ENCODE measurements at regions not wholly inside any gene's neighbourhood (a gene's known extent, or its start where the extent isn't known, plus 50 kb on each side); places are given as distances from the start of the nearest gene placed in this dataset.

DNA sequence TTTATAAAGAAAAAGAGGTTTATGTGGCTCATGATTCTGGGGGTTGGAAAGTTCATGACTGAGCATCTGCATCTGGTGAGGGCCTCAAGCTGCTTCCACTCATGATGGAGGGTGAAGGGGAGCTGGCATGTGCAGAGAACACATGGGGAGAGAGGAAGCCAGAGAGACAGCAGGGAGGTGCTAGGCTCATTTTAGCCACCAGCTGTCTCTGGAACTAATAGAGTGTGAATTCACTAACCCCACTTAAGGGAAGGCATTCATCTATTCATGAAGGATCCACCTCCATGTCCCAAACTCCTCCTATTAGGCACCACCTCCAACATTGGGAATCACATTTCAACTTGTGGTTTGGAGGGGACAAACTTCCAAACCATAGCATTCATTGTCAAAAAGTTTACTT is 137.3 kb upstream of the PMEPA1 start (continued):
- TF ChIP-seq CREB1 (CRISPR knock-in tag; IDR thresholded peaks at IDR 0.05; ENCODE audit: low read depth), result no peak

DNA sequence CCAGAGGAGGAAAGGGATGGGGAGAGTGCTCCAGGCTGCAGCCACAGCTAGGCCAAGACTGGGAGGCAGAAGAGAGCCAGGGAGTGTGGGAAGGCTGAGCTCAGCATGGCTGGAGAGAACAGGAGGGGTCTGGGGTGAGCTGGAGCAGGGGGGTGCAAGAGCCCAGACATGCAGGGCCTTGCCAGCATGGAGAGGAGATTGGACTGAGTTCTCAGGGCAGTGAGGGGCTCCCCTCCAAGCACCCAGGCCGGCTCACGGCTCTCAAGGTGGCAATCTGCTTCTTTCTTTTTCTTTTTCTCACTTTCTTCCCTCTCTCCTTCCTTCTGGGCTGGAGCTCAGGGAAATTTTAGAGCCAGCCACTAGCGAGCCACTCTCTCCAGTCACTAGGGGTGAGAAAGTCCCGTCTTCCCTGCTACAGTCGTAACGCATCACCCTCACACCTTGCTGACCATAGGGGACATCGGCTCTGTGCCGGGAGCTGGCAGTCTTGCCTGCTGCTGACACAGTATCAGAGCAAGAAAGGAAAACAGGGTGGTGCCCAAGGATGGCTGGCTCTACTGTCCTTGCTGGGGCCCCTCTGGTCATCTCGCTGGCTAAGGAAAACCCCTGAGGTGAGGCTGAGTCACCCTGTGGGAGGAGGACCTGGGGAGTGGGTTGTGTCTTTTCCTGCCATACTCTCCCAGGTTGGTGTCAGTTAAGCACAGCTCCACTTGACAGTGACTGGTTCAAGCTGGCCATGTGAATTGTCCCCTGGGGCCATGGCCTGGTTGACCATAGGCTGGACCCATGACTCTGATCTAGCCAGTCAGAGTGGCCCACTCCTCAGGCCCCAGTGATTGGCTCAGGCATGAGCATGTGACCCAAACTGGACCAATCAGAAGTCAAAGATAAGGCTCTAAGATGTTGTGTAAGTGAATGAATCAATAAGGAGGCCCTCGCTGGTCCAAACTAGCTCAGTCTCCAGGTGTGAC is 135.1 kb upstream of the PMEPA1 start:
- H3K27ac Mint-ChIP-seq, result no peak overlapping the region; the same call in 1 of the 2 replicates
- H3K4me2 ChIP-seq, result no peak overlapping the region
- no peaks in the 10 kb centered on the region for H3F3A ChIP-seq (replicated peaks; ENCODE audit: low read depth)
- H3K4me3 Mint-ChIP-seq, result no peak overlapping the region
- no peaks in the 10 kb centered on the region for H3K4me1 Mint-ChIP-seq
- H3K4me1 ChIP-seq (ENCODE audit: insufficient read depth), result no peaks in the 10 kb centered on the region
- no peaks in the 10 kb centered on the region for H3K36me3 ChIP-seq (ENCODE audit: insufficient read depth)
- no peaks in the 10 kb centered on the region for H3K36me3 Mint-ChIP-seq (ENCODE audit: low read depth)
- no peaks in the 10 kb centered on the region for H4K20me1 ChIP-seq (replicated peaks; ENCODE audit: insufficient read depth)
- TF ChIP-seq ZNF331 (CRISPR knock-in tag; IDR thresholded peaks at IDR 0.05; ENCODE audit: low read depth), result no peak
- TF ChIP-seq, protein P1, sequence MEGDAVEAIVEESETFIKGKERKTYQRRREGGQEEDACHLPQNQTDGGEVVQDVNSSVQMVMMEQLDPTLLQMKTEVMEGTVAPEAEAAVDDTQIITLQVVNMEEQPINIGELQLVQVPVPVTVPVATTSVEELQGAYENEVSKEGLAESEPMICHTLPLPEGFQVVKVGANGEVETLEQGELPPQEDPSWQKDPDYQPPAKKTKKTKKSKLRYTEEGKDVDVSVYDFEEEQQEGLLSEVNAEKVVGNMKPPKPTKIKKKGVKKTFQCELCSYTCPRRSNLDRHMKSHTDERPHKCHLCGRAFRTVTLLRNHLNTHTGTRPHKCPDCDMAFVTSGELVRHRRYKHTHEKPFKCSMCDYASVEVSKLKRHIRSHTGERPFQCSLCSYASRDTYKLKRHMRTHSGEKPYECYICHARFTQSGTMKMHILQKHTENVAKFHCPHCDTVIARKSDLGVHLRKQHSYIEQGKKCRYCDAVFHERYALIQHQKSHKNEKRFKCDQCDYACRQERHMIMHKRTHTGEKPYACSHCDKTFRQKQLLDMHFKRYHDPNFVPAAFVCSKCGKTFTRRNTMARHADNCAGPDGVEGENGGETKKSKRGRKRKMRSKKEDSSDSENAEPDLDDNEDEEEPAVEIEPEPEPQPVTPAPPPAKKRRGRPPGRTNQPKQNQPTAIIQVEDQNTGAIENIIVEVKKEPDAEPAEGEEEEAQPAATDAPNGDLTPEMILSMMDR (conservative IDR thresholded peaks at IDR 0.05; ENCODE audit: low read depth in 2 of 2), result no peak
- no peak for TF ChIP-seq EZH2phosphoT487 (IDR thresholded peaks at IDR 0.05; ENCODE audit: unreplicated experiment)
- TF ChIP-seq, protein P2, sequence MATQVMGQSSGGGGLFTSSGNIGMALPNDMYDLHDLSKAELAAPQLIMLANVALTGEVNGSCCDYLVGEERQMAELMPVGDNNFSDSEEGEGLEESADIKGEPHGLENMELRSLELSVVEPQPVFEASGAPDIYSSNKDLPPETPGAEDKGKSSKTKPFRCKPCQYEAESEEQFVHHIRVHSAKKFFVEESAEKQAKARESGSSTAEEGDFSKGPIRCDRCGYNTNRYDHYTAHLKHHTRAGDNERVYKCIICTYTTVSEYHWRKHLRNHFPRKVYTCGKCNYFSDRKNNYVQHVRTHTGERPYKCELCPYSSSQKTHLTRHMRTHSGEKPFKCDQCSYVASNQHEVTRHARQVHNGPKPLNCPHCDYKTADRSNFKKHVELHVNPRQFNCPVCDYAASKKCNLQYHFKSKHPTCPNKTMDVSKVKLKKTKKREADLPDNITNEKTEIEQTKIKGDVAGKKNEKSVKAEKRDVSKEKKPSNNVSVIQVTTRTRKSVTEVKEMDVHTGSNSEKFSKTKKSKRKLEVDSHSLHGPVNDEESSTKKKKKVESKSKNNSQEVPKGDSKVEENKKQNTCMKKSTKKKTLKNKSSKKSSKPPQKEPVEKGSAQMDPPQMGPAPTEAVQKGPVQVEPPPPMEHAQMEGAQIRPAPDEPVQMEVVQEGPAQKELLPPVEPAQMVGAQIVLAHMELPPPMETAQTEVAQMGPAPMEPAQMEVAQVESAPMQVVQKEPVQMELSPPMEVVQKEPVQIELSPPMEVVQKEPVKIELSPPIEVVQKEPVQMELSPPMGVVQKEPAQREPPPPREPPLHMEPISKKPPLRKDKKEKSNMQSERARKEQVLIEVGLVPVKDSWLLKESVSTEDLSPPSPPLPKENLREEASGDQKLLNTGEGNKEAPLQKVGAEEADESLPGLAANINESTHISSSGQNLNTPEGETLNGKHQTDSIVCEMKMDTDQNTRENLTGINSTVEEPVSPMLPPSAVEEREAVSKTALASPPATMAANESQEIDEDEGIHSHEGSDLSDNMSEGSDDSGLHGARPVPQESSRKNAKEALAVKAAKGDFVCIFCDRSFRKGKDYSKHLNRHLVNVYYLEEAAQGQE (IDR thresholded peaks at IDR 0.05; ENCODE audit: unreplicated experiment), result no peak
- TF ChIP-seq NANOG (IDR thresholded peaks at IDR 0.05; ENCODE audit: borderline replicate concordance), result no peak
- TF ChIP-seq, protein P3, sequence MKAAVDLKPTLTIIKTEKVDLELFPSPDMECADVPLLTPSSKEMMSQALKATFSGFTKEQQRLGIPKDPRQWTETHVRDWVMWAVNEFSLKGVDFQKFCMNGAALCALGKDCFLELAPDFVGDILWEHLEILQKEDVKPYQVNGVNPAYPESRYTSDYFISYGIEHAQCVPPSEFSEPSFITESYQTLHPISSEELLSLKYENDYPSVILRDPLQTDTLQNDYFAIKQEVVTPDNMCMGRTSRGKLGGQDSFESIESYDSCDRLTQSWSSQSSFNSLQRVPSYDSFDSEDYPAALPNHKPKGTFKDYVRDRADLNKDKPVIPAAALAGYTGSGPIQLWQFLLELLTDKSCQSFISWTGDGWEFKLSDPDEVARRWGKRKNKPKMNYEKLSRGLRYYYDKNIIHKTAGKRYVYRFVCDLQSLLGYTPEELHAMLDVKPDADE (IDR thresholded peaks at IDR 0.05), result no peak
- no peak for TF ChIP-seq EZH2 (IDR thresholded peaks at IDR 0.05; ENCODE audit: low read depth, unreplicated experiment)
- TF ChIP-seq JUNB (IDR thresholded peaks at IDR 0.05; ENCODE audit: unreplicated experiment), result no peak
- TF ChIP-seq CREB1 (CRISPR knock-in tag; IDR thresholded peaks at IDR 0.05; ENCODE audit: low read depth), result no peak
- no peak overlapping the region for H3K27ac ChIP-seq (ENCODE audit: low read depth)
- no peaks in the 10 kb centered on the region for H3K27me3 ChIP-seq (ENCODE audit: insufficient read depth)
- H2AFZ ChIP-seq, result no peak overlapping the region
- no peak for DNase-seq (ENCODE audit: low spot score)
- no peaks in the 10 kb centered on the region for H3K79me2 ChIP-seq (replicated peaks; ENCODE audit: insufficient read depth)
- H3K9me2 ChIP-seq (ENCODE audit: insufficient read depth), result no peaks in the 10 kb centered on the region
- no peak overlapping the region for H3K4me3 ChIP-seq
- peaks cover 2% of the 10 kb centered on the region for H3K27me3 Mint-ChIP-seq (ENCODE audit: insufficient read depth, low read depth, poor library complexity)
- ATAC-seq, result no peak
- no peaks in the 10 kb centered on the region for H3K9me3 Mint-ChIP-seq
